Esophagus muscularis mucosa (tissue), 4 donors: ENCODE measurements at regions not wholly inside any gene's neighbourhood (a gene's known extent, or its start where the extent isn't known, plus 50 kb on each side); places are given as distances from the start of the nearest gene placed in this dataset.

Experiments used
- DNase-seq: peaks from one replicate; pipeline ENCODE4 v3.0.0-alpha.2; 2017; ENCODE audit errors: extremely low spot score
- H3K27ac ChIP-seq, 4 donors: fragments of 200-600 bp; sonication (generic); replicated peaks in 1 of 4; 1 replicate in 3 of 4; 2 replicates in 1 of 4; pipeline ENCODE4 v1.5.1; 2016 to 2019; ENCODE audit warnings: mild to moderate bottlenecking in 1 of 4
- H3K27me3 ChIP-seq, 4 donors: fragments of 200-600 bp; sonication (generic); one replicate each; pipeline versions ENCODE4 v1.5.1 to v1.6.0; 2016 to 2019
- H3K36me3 ChIP-seq, 4 donors: fragments of 200-600 bp; sonication (generic); one replicate each; pipeline ENCODE4 v1.5.1; 2016 to 2019
- H3K4me1 ChIP-seq, 4 donors: fragments of 200-600 bp; sonication (generic); one replicate each; pipeline ENCODE4 v1.5.1; 2016 to 2019
- H3K4me3 ChIP-seq, 4 donors: fragments of 200-600 bp; sonication (generic); 1 replicate in 2 of 4; 2 replicates in 2 of 4; pipeline ENCODE4 v1.5.1; 2016 to 2019; ENCODE audit warnings: mild to moderate bottlenecking in 4 of 4, moderate library complexity in 1 of 4
- H3K9me3 ChIP-seq, 4 donors: fragments of 200-600 bp; sonication (generic); 1 replicate in 3 of 4; 2 replicates in 1 of 4; pipeline ENCODE4 v1.5.1; 2016 to 2019
- CTCF ChIP-seq, 3 experiments: fragments of 200-600 bp in 2 of 3; fragments of 450-650 bp in 1 of 3; sonication (generic) in 2 of 3; IDR thresholded peaks; one replicate each; pipeline ENCODE4 v1.5.1; 2017 to 2019; ENCODE audit warnings: antibody characterized with exemption in 3 of 3, mild to moderate bottlenecking in 2 of 3, moderate library complexity in 1 of 3
- EP300 ChIP-seq: sonication (generic); formaldehyde crosslinking; IDR thresholded peaks from one replicate; pipeline ENCODE4 v1.6.1; 2017; ENCODE audit warnings: antibody characterized with exemption
- POLR2A ChIP-seq: fragments of 450-650 bp; IDR thresholded peaks from one replicate; pipeline ENCODE4 v1.6.1; 2017; ENCODE audit warnings: antibody characterized with exemption, moderate library complexity, mild to moderate bottlenecking, low read depth
- POLR2AphosphoS5 ChIP-seq, 2 donors: sonication (generic); formaldehyde crosslinking; IDR thresholded peaks; one replicate each; pipeline ENCODE4 v1.6.1; 2017; ENCODE audit warnings: antibody characterized with exemption in 2 of 2
- WGBS: methylation state at CpG from one replicate; pipeline ENCODE4 v1.1.5; 2018; 5-methylcytosine and 5-hydroxymethylcytosine counted together
- intact Hi-C: fragments of 100-400 bp; cut with DNase I; formaldehyde crosslinking; loops from one replicate; pipeline ENCODE4 v1.15.1; 2023

DNA sequence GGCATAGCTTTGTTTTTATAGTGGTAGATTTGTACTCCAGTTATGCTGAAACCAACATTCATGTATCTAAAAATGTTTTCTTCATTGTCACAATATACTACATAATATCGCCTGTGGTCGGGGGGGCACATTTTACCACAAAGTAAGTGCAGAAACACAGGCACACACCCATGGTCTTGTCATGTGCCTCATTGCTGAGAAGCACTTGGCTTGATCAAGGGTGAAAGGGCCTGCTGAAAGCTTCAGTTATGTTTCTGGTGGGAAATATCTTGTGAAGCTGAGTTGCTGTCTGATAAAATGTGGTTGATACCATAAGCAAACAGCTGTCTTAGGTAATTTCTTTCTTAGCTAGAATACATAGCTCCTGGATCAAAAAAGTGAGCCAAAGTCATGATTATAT is 393.1 kb downstream of the MAN2A1 start:
- Histone ChIP-seq H3K27me3 (no peaks in the 10 kb centered on the region), H3K9me3 (no peaks in the 10 kb centered on the region), H3K4me3 (no peak overlapping the region), H3K27ac (no peak overlapping the region), H3K36me3 (no peaks in the 10 kb centered on the region), H3K4me1 (peaks cover 0 to 7% (median 0%) of the 10 kb centered on the region in 4 donors)
- intact Hi-C loops = no loop called here
- 100% methylated on average over 2 of the region's 2 CpGs for WGBS
- DNase-seq = no peak
- TF ChIP-seq CTCF (IDR thresholded peaks at IDR 0.05) = no peak
- TF ChIP-seq EP300 = no peak

- intact Hi-C loops = no loop called here
- no peak overlapping the region for H3K27ac ChIP-seq
Observed at GRCh38 chr5:110085826-110086225, 396.1 kb downstream of the MAN2A1 start.

DNA sequence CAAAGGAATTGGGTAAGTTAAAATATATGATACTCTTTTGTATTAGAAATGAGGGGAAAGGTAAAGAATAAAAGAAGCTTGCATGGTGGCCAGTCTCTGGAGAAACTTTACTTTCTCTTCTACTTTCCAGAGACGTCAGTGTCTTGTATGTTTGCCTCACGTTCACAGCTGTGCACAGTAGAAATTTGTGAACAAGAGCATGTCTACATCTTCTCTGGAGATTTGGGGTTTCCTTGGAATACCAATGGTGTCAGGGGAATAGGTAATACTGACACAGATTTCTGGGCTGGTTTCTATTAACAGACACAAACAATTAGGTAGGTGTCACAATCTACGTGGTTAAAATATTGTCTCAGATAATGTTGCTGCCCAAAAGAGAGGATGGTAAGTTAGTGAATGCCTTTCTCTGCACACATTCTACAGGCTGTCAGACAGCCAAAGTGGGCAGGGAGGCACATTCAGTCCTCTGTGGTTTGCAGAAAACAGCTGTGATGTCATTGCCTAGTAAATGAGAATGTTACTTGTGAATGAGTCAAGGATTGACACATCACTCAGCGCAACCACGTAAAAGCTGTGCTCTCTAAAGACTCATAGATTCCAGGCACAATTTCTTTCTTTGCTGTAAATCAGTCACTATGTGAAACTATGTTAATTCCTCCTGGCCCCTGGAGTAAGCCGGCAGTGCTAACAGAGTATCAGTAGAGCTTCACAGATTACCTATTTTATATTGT is 397.1 kb downstream of the MAN2A1 start:
- peaks cover 0 to 7% (median 0%) of the 10 kb centered on the region in 4 donors for H3K4me1 ChIP-seq
- no peak overlapping the region for H3K27ac ChIP-seq
- H3K9me3 ChIP-seq = no peaks in the 10 kb centered on the region
- H3K27me3 ChIP-seq = no peaks in the 10 kb centered on the region
- no peaks in the 10 kb centered on the region for H3K36me3 ChIP-seq
- intact Hi-C loops = no loop called here
- H3K4me3 ChIP-seq = no peak overlapping the region
- TF ChIP-seq POLR2AphosphoS5 (IDR thresholded peaks at IDR 0.05) (peak in 1 of 2 donors; percentile 22), EP300 (peak; percentile 23), POLR2A (no peak), CTCF (IDR thresholded peaks at IDR 0.05) (no peak)
- DNase-seq = no peak
- WGBS = 74% methylated on average over 6 of the region's 6 CpGs

More at GRCh38 chr5:110085826-110086225, 396.1 kb downstream of the MAN2A1 start:
- Histone ChIP-seq H3K4me1 (peaks cover 0 to 7% (median 0%) of the 10 kb centered on the region in 4 donors), H3K4me3 (no peak overlapping the region), H3K36me3 (no peaks in the 10 kb centered on the region), H3K27me3 (no peaks in the 10 kb centered on the region), H3K9me3 (no peaks in the 10 kb centered on the region)
- DNase-seq = no peak
- 100% methylated on average over 1 of the region's 1 CpG for WGBS
- TF ChIP-seq POLR2A (no peak), POLR2AphosphoS5 (IDR thresholded peaks at IDR 0.05) (no peak), EP300 (no peak), CTCF (IDR thresholded peaks at IDR 0.05) (no peak)

DNA sequence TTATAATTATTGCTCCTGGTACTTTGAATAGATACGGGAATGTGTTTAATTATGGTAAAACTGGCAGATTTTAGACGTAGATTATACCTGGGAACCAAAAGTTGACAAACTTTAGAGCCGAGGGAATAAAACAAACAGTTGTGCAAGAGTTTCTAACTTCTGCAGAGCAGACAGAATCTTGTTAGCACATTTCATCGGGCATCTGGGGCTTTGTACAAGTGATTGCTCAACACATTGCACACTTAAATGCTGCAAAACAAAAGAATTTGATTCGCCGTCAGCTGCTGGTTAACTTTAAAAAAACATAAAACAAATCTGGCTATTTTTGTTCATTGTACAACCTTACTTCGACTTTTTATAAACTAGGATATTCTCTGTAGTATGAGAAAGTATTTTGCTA is 398.1 kb downstream of the MAN2A1 start:
- Histone ChIP-seq H3K27me3 (no peaks in the 10 kb centered on the region), H3K4me3 (no peak overlapping the region), H3K9me3 (no peaks in the 10 kb centered on the region), H3K4me1 (peaks cover 0 to 7% (median 0%) of the 10 kb centered on the region in 4 donors), H3K36me3 (no peaks in the 10 kb centered on the region), H3K27ac (no peak overlapping the region)
- 79% methylated on average over 7 of the region's 7 CpGs for WGBS
- no peak for DNase-seq
- intact Hi-C loops = no loop called here
- TF ChIP-seq POLR2AphosphoS5 (IDR thresholded peaks at IDR 0.05) (no peak), CTCF (IDR thresholded peaks at IDR 0.05) (no peak), EP300 (no peak)
